ENCODE measurements at regions not wholly inside any gene's neighbourhood (a gene's known extent, or its start where the extent isn't known, plus 50 kb on each side); places are given as distances from the start of the nearest gene placed in this dataset.

GRCh38 chr12:34350092-34351041 lies 328.1 kb downstream of the ALG10 start:
- intact Hi-C loops (cut with micrococcal nuclease; ENCODE audit: unreplicated experiment): no loop called here
- no peaks in the 10 kb centered on the region for H3K4me1 ChIP-seq (ENCODE audit: control insufficient read depth, insufficient read depth, low read length)
- POLR2A ChIA-PET: no interaction called here
- DNase-seq (ENCODE audit: low read depth, low spot score) (no peak), FAIRE-seq (no peak), ATAC-seq (no peak)
- H3K4me3 ChIP-seq: no peak overlapping the region
- no TSS peak for BruUV-seq (replicated peaks)
- H3K9ac ChIP-seq (ENCODE audit: control insufficient read depth, insufficient read depth, low read length): no peak overlapping the region
- no peaks in the 10 kb centered on the region for H3K27me3 ChIP-seq (replicated peaks in 1 of 2; ENCODE audit: control insufficient read depth in 2 of 2, insufficient read depth in 2 of 2, low read length in 1 of 2)
- TF ChIP-seq EGR1 (IDR thresholded peaks at IDR 0.05; ENCODE audit: borderline replicate concordance in 1 of 2, low read depth in 2 of 2, low read length in 2 of 2) (no peak), HCFC1 (IDR thresholded peaks at IDR 0.05; ENCODE audit: low read length) (no peak), ZNF687 (IDR thresholded peaks at IDR 0.05) (no peak)
- no peak overlapping the region for H3K27ac ChIP-seq (ENCODE audit: control insufficient read depth, insufficient read depth)
- CTCF ChIA-PET: no interaction called here
- SMC1A ChIA-PET (ENCODE audit: uncharacterized antibody, unreplicated experiment): no interaction called here
- in situ Hi-C loops (cut with MboI): loop anchor here (25.0 kb wide), 3 partner anchors 112 to 1588 kb away; partner anchors contain the start of gene YARS2
- no peak overlapping the region for H2AFZ ChIP-seq (ENCODE audit: control insufficient read depth, low read depth, low read length)
- H3K9me3 ChIP-seq (replicated peaks; ENCODE audit: control insufficient read depth, insufficient read depth, low read length): no peaks in the 10 kb centered on the region; the same call in 2 of the 3 replicates
- H3K4me2 ChIP-seq (ENCODE audit: control insufficient read depth, insufficient read depth): no peak overlapping the region
- RAD21 ChIA-PET (ENCODE audit: unreplicated experiment): no interaction called here
- 68% methylated on average over 54 of the region's 56 CpGs for WGBS (ENCODE audit: insufficient coverage, insufficient replicate concordance, low lambda C conversion rate, missing lambda C conversion rate)
- H4K20me1 ChIP-seq (ENCODE audit: control insufficient read depth, insufficient read depth): no peaks in the 10 kb centered on the region
- no peaks in the 10 kb centered on the region for H3K36me3 ChIP-seq (ENCODE audit: control insufficient read depth in 2 of 2, insufficient read depth in 2 of 2, low read length in 1 of 2)
- H3K79me2 ChIP-seq (ENCODE audit: control insufficient read depth, insufficient read depth, low read length): no peaks in the 10 kb centered on the region
